C4-2B (cell line): ENCODE measurements at regions not wholly inside any gene's neighbourhood (a gene's known extent, or its start where the extent isn't known, plus 50 kb on each side); places are given as distances from the start of the nearest gene placed in this dataset.
A peak's percentile ranks its signal among the peaks of the same experiment; 100 is the strongest.

ENCODE experiments used
- H3K27ac ChIP-seq: fragments of 450-650 bp; 2 replicates; pipeline ENCODE4 v1.5.1; 2017
- CTCF ChIP-seq: fragments of 450-650 bp; conservative IDR thresholded peaks from 2 replicates; pipeline ENCODE4 v1.5.1; 2017; ENCODE audit warnings: mild to moderate bottlenecking
- ZFX ChIP-seq: fragments of 450-650 bp; IDR thresholded peaks from 2 replicates; pipeline ENCODE4 v1.6.1; 2017

- no peak overlapping the region for H3K27ac ChIP-seq
- TF ChIP-seq CTCF (no peak), ZFX (no peak)
Observed at GRCh38 chr2:16522031-16522831, 143.4 kb downstream of the CYRIA start.

- H3K27ac ChIP-seq, result no peak overlapping the region
- TF ChIP-seq CTCF, result no peak
- no peak for TF ChIP-seq ZFX
Observed at GRCh38 chr2:16520891-16521290, 144.7 kb downstream of the CYRIA start.

- TF ChIP-seq ZFX, result no peak
- no peak for TF ChIP-seq CTCF
Observed at GRCh38 chr2:16515696-16516095, 149.9 kb downstream of the CYRIA start.

GRCh38 chr2:16513626-16514025 lies 152.0 kb downstream of the CYRIA start:
- no peak overlapping the region for H3K27ac ChIP-seq
- TF ChIP-seq CTCF, result no peak
- TF ChIP-seq ZFX, result no peak

More at GRCh38 chr2:16515696-16516095, 149.9 kb downstream of the CYRIA start:
- H3K27ac ChIP-seq, result no peak overlapping the region

DNA sequence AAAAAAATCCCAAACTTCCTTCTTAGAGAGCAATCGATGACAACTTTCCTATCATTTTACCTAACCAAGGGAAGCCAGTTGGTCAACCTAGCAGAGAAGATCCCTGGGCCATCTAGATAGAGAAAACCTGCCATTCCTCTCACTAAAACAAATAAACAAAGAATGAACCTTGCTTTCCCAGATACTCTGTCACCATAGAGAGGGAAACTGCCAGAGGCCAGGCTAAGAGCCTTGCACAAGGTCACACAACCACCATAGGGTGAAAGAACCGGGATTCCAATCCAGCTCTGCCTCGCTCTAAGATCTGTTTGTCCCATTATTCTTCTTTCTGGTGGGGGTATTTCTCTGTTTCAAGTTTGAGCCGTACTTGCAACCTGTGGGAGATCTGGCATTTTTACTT lies 154.6 kb downstream of the CYRIA start:
- no peak overlapping the region for H3K27ac ChIP-seq
- TF ChIP-seq ZFX (no peak), CTCF (no peak)

DNA sequence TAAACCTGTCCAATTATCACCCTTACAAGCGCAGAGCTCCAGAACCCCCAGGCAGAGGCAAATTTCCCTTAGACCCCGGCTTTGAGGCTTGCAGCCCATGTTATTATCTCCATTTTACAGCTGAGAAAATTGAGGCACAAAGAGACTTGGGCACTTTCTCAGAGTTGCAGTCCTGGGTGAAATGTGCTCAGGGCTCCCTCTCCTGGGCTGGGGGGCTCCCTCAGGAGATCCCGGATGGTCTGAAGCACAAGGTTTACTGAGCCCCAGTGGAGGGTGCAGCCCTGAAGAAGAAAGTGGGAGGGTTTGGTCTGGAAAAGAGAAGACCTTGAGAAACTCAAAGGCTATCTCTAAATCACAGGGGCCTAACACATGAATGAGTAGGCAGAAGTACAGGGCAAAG lies 156.6 kb downstream of the CYRIA start:
- H3K27ac ChIP-seq, result no peak overlapping the region
- TF ChIP-seq CTCF (no peak), ZFX (no peak)

DNA sequence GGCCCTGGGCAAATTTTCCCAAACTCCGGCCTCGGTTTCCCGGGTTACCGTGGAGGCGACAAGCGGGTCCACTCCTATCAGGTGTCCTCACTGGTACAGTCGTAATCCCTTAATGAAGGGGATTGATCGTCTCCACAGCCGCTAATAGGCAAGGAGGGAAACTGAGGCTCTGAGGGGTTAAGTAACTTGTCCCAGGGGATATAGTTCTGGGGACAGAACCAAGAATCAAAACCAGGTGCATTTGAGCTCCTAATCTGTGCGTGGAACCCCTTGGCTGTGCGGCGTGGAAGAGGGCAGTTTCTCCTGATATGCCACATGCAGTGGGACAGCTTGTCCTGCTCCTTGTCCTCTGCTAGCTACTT lies 157.2 kb downstream of the CYRIA start:
- no peak overlapping the region for H3K27ac ChIP-seq
- TF ChIP-seq CTCF, result peak; percentile 60
- TF ChIP-seq ZFX, result no peak
